Endothelial cell of umbilical vein (primary cell): ENCODE measurements at regions not wholly inside any gene's neighbourhood (a gene's known extent, or its start where the extent isn't known, plus 50 kb on each side); places are given as distances from the start of the nearest gene placed in this dataset.

ENCODE experiments used
- BruUV-seq: library from RNA; stranded (reverse); fragments of 400-500 nt; replicated peaks from 2 replicates; lab custom pipeline; 2021; lab: Mats Ljungman, UMichigan
- CTCF ChIA-PET: fragments of 300-600, 350-600 bp; sonication (Branson Sonifier 250); formaldehyde crosslinking; loops from one replicate; lab custom pipeline; 2021; ENCODE audit warnings: antibody characterized with exemption, inconsistent platforms; lab: Charles Lee
- POLR2A ChIA-PET: fragments of 300-600, 350-600 bp; sonication (Branson Sonifier 250); formaldehyde crosslinking; loops from one replicate; lab custom pipeline; 2021; ENCODE audit warnings: antibody characterized with exemption, inconsistent platforms; lab: Charles Lee
- DNase-seq: peaks from one replicate; pipeline ENCODE4 v3.0.0-alpha.2; 2011; ENCODE audit warnings: low read depth, low spot score
- FAIRE-seq: peaks from 2 replicates; lab custom pipeline; 2011; peaks lifted over from hg19 to GRCh38; lab: Jason Lieb, UNC
- H2AFZ ChIP-seq: 2 replicates; pipeline ENCODE4 v1.6.0; 2012; ENCODE audit warnings: low read depth, low read length, control low read depth, inconsistent platforms
- H3K27ac ChIP-seq: 2 replicates; pipeline ENCODE4 v1.5.1; 2011; ENCODE audit warnings: low read depth, mild to moderate bottlenecking, control low read depth, low read length, moderate library complexity; ENCODE audit not compliant: insufficient read depth
- H3K27me3 ChIP-seq, 2 experiments: 2 replicates each; pipeline versions ENCODE4 v1.6.0 to v1.6.1; 2011; ENCODE audit warnings: low read length in 2 of 2, mixed read lengths in 1 of 2; ENCODE audit not compliant: control insufficient read depth in 2 of 2, insufficient read depth in 2 of 2
- H3K36me3 ChIP-seq, 2 experiments: 2 replicates in 1 of 2; 3 replicates in 1 of 2; pipeline ENCODE4 v1.5.1; 2011; ENCODE audit warnings: low read length in 2 of 2, mild to moderate bottlenecking in 1 of 2, moderate library complexity in 1 of 2; ENCODE audit not compliant: control insufficient read depth in 2 of 2, insufficient read depth in 2 of 2; ENCODE audit errors: extremely low read depth in 1 of 2
- H3K4me1 ChIP-seq: 3 replicates; pipeline ENCODE4 v1.5.1; 2011; ENCODE audit warnings: mild to moderate bottlenecking, low read length; ENCODE audit not compliant: control insufficient read depth, insufficient read depth; ENCODE audit errors: extremely low read depth
- H3K4me2 ChIP-seq: 2 replicates; pipeline ENCODE4 v1.6.1; 2011; ENCODE audit warnings: low read length, control low read depth, mixed read lengths; ENCODE audit not compliant: insufficient read depth
- H3K4me3 ChIP-seq, 3 experiments: fragments of 200-600 bp in 1 of 3; sonication (generic), shearing (Covaris generic) in 1 of 3; replicated peaks in 1 of 3; 2 replicates each; pipeline ENCODE4 v1.5.1; 2011 to 2016; ENCODE audit warnings: control low read depth in 3 of 3, low read length in 3 of 3, mild to moderate bottlenecking in 2 of 3, inconsistent platforms in 1 of 3, low read depth in 1 of 3, moderate library complexity in 1 of 3; ENCODE audit not compliant: insufficient read depth in 1 of 3
- H3K79me2 ChIP-seq: 2 replicates; pipeline ENCODE4 v1.6.0; 2012; ENCODE audit warnings: low read length, inconsistent platforms; ENCODE audit not compliant: control insufficient read depth, insufficient read depth
- H3K9ac ChIP-seq: replicated peaks from 2 replicates; pipeline ENCODE3; 2011; ENCODE audit warnings: low read length, control low read depth; ENCODE audit not compliant: insufficient read depth; ENCODE audit errors: extremely low read depth
- H3K9me1 ChIP-seq: replicated peaks from 3 replicates; pipeline ENCODE4 v1.6.0; 2011; ENCODE audit warnings: mild to moderate bottlenecking, low read length; ENCODE audit not compliant: control insufficient read depth, insufficient read depth; ENCODE audit errors: extremely low read depth
- H3K9me3 ChIP-seq: replicated peaks from 2 replicates; pipeline ENCODE4 v1.5.1; 2012; ENCODE audit warnings: low read length, inconsistent platforms; ENCODE audit not compliant: control insufficient read depth, insufficient read depth
- H4K20me1 ChIP-seq: replicated peaks from 2 replicates; pipeline ENCODE3; 2011; ENCODE audit warnings: mild to moderate bottlenecking, low read length; ENCODE audit not compliant: control insufficient read depth, insufficient read depth; ENCODE audit errors: extremely low read depth
- EZH2 ChIP-seq: IDR thresholded peaks from 2 replicates; pipeline ENCODE4 v1.6.1; 2012; ENCODE audit warnings: borderline replicate concordance, low read depth, mild to moderate bottlenecking, moderate library complexity, low read length, inconsistent platforms; ENCODE audit not compliant: severe bottlenecking
- FOS ChIP-seq: IDR thresholded peaks from 2 replicates; pipeline ENCODE4 v1.6.1; 2011; ENCODE audit warnings: mild to moderate bottlenecking, low read length, moderate library complexity, borderline replicate concordance; ENCODE audit not compliant: insufficient read depth
- GATA2 ChIP-seq: IDR thresholded peaks from 2 replicates; pipeline ENCODE4 v1.7.0; 2011; ENCODE audit warnings: low read depth, mild to moderate bottlenecking, moderate library complexity, mixed read lengths, low read length; ENCODE audit not compliant: insufficient read length, insufficient read depth
- JUN ChIP-seq: IDR thresholded peaks from 2 replicates; pipeline ENCODE4 v1.6.1; 2011; ENCODE audit warnings: borderline replicate concordance, low read depth; ENCODE audit not compliant: insufficient read length, insufficient read depth
- MYC ChIP-seq: IDR thresholded peaks from one replicate; pipeline ENCODE4 v1.6.1; 2011; ENCODE audit warnings: mild to moderate bottlenecking, low read depth, low read length
- POLR2A ChIP-seq: IDR thresholded peaks from 2 replicates; pipeline ENCODE4 v1.6.1; 2012; ENCODE audit warnings: low read depth, mild to moderate bottlenecking, control low read depth, low read length
- POLR2AphosphoS5 ChIP-seq: IDR thresholded peaks from 2 replicates; pipeline ENCODE4 v1.6.1; 2012; ENCODE audit warnings: low read depth, mild to moderate bottlenecking, control low read depth, low read length, moderate library complexity; ENCODE audit not compliant: insufficient read depth
- dilution Hi-C: fragments of 300-500 bp; cut with MboI; formaldehyde crosslinking; loops from one replicate; pipeline ENCODE4 v1.15.0; 2019; ENCODE audit warnings: low sequenced_read_pairs; ENCODE audit not compliant: extremely low pct_ligation_motif_present
- intact Hi-C: fragments of 100-400 bp; cut with micrococcal nuclease; formaldehyde crosslinking; loops from one replicate; pipeline ENCODE4 v1.10.0; 2022
- TF ChIP-seq, protein P1 (sequence below), 2 donors: IDR thresholded peaks; 1 replicate in 1 of 2; 2 replicates in 1 of 2; pipeline ENCODE4 v1.5.1; 2011; ENCODE audit warnings: low read length in 2 of 2, mild to moderate bottlenecking in 2 of 2, moderate library complexity in 2 of 2, control low read depth in 1 of 2, inconsistent platforms in 1 of 2, low read depth in 1 of 2; ENCODE audit not compliant: insufficient read depth in 1 of 2; ENCODE audit errors: extremely low read depth in 1 of 2
- TF ChIP-seq, protein P2 (sequence below): IDR thresholded peaks from 2 replicates; pipeline ENCODE4 v1.6.1; 2011; ENCODE audit not compliant: insufficient read depth, insufficient read length

DNA sequence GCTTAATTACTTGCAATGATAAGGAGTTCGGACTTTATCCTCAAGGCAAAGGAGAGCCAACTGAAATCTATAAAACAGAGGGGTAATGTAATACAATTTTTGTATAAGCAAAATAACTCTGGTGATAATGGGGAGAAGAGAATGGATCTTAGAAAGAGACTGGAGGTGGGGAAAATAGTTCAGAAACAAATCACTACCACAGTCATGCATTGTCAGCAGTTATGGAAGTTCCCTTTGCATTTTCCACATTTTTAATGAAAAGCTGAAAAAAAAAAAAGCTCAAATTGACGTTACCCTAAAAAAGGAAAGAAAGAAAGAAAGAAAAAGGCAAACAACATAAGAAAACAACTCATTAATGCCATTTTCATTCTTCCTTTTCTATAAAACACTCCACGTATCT lies 337.6 kb upstream of the HSF2 start:
- no peak overlapping the region for H3K4me3 ChIP-seq
- BruUV-seq = no TSS peak
- no peak for FAIRE-seq
- no peak overlapping the region for H3K4me2 ChIP-seq
- no peak overlapping the region for H3K27ac ChIP-seq
- no peak overlapping the region for H3K9ac ChIP-seq
- H3K36me3 ChIP-seq = no peaks in the 10 kb centered on the region
- DNase-seq = no peak
- no peaks in the 10 kb centered on the region for H3K4me1 ChIP-seq
- dilution Hi-C loops (no loop called here), intact Hi-C loops (no loop called here)
- no peaks in the 10 kb centered on the region for H3K27me3 ChIP-seq
- H4K20me1 ChIP-seq = no peaks in the 10 kb centered on the region
- TF ChIP-seq POLR2AphosphoS5 (no peak), POLR2A (no peak), EZH2 (no peak), FOS (no peak), MYC (no peak), JUN (no peak), GATA2 (no peak)
- TF ChIP-seq, protein P1, sequence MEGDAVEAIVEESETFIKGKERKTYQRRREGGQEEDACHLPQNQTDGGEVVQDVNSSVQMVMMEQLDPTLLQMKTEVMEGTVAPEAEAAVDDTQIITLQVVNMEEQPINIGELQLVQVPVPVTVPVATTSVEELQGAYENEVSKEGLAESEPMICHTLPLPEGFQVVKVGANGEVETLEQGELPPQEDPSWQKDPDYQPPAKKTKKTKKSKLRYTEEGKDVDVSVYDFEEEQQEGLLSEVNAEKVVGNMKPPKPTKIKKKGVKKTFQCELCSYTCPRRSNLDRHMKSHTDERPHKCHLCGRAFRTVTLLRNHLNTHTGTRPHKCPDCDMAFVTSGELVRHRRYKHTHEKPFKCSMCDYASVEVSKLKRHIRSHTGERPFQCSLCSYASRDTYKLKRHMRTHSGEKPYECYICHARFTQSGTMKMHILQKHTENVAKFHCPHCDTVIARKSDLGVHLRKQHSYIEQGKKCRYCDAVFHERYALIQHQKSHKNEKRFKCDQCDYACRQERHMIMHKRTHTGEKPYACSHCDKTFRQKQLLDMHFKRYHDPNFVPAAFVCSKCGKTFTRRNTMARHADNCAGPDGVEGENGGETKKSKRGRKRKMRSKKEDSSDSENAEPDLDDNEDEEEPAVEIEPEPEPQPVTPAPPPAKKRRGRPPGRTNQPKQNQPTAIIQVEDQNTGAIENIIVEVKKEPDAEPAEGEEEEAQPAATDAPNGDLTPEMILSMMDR (IDR thresholded peaks at IDR 0.05; ENCODE audit: extremely low read depth in 1 of 2, insufficient read depth in 1 of 2, low read depth in 1 of 2, low read length in 2 of 2) = no peak
- TF ChIP-seq, protein P2, sequence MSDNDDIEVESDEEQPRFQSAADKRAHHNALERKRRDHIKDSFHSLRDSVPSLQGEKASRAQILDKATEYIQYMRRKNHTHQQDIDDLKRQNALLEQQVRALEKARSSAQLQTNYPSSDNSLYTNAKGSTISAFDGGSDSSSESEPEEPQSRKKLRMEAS = no peak
- no peaks in the 10 kb centered on the region for H3K79me2 ChIP-seq
- CTCF ChIA-PET = interaction anchor here (1.1 to 2.1 kb wide), 3 partner anchors 10 to 14 kb away, joined by 5 to 6 read pairs (median 5); no protein-coding TSS in a partner anchor
- POLR2A ChIA-PET = no interaction called here
- H2AFZ ChIP-seq = no peak overlapping the region
- H3K9me1 ChIP-seq = no peaks in the 10 kb centered on the region
- H3K9me3 ChIP-seq = no peaks in the 10 kb centered on the region
